PC-9 (cell line): ENCODE measurements at regions not wholly inside any gene's neighbourhood (a gene's known extent, or its start where the extent isn't known, plus 50 kb on each side); places are given as distances from the start of the nearest gene placed in this dataset.

Experiments
- CTCF ChIP-seq: fragments of 200-600 bp; sonication (generic); conservative IDR thresholded peaks from 2 replicates; pipeline ENCODE4 v1.6.1; 2017; ENCODE audit warnings: mixed run types, antibody characterized with exemption, mild to moderate bottlenecking, moderate library complexity
- EZH2 ChIP-seq: fragments of 200-600 bp; sonication (generic); IDR thresholded peaks from 2 replicates; pipeline ENCODE4 v1.8.0; 2017; ENCODE audit warnings: antibody characterized with exemption, low read depth

GRCh38 chr5:159451197-159452052 lies 121.1 kb upstream of the IL12B start:
- TF ChIP-seq EZH2 (no peak), CTCF (no peak)
